OCI-LY3 (cell line): ENCODE measurements at regions not wholly inside any gene's neighbourhood (a gene's known extent, or its start where the extent isn't known, plus 50 kb on each side); places are given as distances from the start of the nearest gene placed in this dataset.

Experiments
- H2AFZ ChIP-seq: fragments of 200-600, 300-600 bp; shearing (Covaris generic); 2 replicates; pipeline ENCODE4 v1.6.0; 2014; ENCODE audit warnings: antibody characterized with exemption, low read depth, low read length
- H3K27ac ChIP-seq: fragments of 200-600, 300-600 bp; sonication (generic); 2 replicates; pipeline ENCODE4 v1.5.1; 2014; ENCODE audit warnings: mild to moderate bottlenecking, low read length, moderate library complexity, mixed read lengths
- H3K27me3 ChIP-seq: fragments of 200-600, 300-600 bp; sonication (generic); 2 replicates; pipeline ENCODE4 v1.6.1; 2014; ENCODE audit warnings: low read depth, low read length, mixed read lengths
- H3K36me3 ChIP-seq: fragments of 200-600, 300-600 bp; sonication (generic); replicated peaks from 2 replicates; pipeline ENCODE3; 2014; ENCODE audit warnings: low read depth, low read length, mixed read lengths
- H3K4me1 ChIP-seq: fragments of 300-600, 200-600 bp; sonication (generic); 2 replicates; pipeline ENCODE4 v1.6.1; 2014; ENCODE audit warnings: low read length, mixed read lengths
- H3K4me2 ChIP-seq: fragments of 200-600, 300-600 bp; sonication (generic); 2 replicates; pipeline ENCODE4 v1.6.1; 2014; ENCODE audit warnings: low read length, mixed read lengths
- H3K4me3 ChIP-seq: fragments of 300-600, 200-600 bp; sonication (generic); 2 replicates; pipeline ENCODE4 v1.5.1; 2014; ENCODE audit warnings: antibody characterized with exemption, mild to moderate bottlenecking, low read length, moderate library complexity
- H3K79me2 ChIP-seq: fragments of 300-600, 200-600 bp; shearing (Covaris generic); 2 replicates; pipeline ENCODE4 v1.6.1; 2014; ENCODE audit warnings: mild to moderate bottlenecking, low read length, mixed read lengths
- H3K9ac ChIP-seq: fragments of 300-600, 200-600 bp; shearing (Covaris generic); 2 replicates; pipeline ENCODE4 v1.6.0; 2014; ENCODE audit warnings: mild to moderate bottlenecking, low read length, moderate library complexity
- H3K9me3 ChIP-seq: fragments of 200-600, 300-600 bp; shearing (Covaris generic); 2 replicates; pipeline ENCODE4 v1.6.1; 2014; ENCODE audit warnings: low read length, mixed read lengths; ENCODE audit not compliant: insufficient read depth
- H4K20me1 ChIP-seq: fragments of 200-600, 300-600 bp; sonication (generic); 2 replicates; pipeline ENCODE4 v1.6.1; 2016; ENCODE audit warnings: low read length, mixed read lengths; ENCODE audit not compliant: insufficient read depth
- EZH2phosphoT487 ChIP-seq: fragments of 200-600 bp; shearing (Covaris generic); IDR thresholded peaks from 2 replicates; pipeline ENCODE4 v1.6.1; 2018; ENCODE audit warnings: antibody characterized with exemption, mixed run types, low read depth
- TF ChIP-seq, protein P1 (sequence below): fragments of 200-600, 300-600 bp; sonication (generic); IDR thresholded peaks from 2 replicates; pipeline ENCODE4 v1.5.1; 2014; ENCODE audit warnings: antibody characterized with exemption, low read length, low read depth

DNA sequence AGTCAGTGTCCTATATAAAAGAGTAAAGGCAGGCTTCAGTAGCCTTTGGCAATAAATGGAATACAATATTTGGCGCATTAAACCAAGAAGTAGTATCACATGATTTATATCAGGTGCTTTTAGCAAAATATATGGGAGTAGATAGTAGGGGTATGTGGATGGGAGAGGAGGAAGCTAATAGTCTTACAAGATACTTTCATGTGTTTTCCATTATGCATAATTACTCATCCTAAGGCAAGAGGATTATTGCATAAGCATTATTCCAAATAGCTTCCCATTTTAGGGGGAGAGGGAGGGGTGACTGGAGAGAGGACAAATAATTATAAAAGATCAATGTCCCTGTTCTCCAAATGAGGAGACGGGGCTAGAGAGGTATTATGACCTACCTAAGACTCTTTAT lies 104.3 kb downstream of the DUSP6 start:
- H3K4me1 ChIP-seq = peaks cover 4% of the 10 kb centered on the region; the same call in 1 of the 2 replicates
- H3K9ac ChIP-seq = no peak overlapping the region
- no peak overlapping the region for H3K4me2 ChIP-seq
- no peaks in the 10 kb centered on the region for H3K9me3 ChIP-seq
- no peaks in the 10 kb centered on the region for H3K79me2 ChIP-seq
- H3K36me3 ChIP-seq = no peaks in the 10 kb centered on the region
- H2AFZ ChIP-seq = no peak overlapping the region
- no peak overlapping the region for H3K27ac ChIP-seq
- no peaks in the 10 kb centered on the region for H3K27me3 ChIP-seq
- no peaks in the 10 kb centered on the region for H4K20me1 ChIP-seq
- no peak for TF ChIP-seq EZH2phosphoT487
- TF ChIP-seq, protein P1, sequence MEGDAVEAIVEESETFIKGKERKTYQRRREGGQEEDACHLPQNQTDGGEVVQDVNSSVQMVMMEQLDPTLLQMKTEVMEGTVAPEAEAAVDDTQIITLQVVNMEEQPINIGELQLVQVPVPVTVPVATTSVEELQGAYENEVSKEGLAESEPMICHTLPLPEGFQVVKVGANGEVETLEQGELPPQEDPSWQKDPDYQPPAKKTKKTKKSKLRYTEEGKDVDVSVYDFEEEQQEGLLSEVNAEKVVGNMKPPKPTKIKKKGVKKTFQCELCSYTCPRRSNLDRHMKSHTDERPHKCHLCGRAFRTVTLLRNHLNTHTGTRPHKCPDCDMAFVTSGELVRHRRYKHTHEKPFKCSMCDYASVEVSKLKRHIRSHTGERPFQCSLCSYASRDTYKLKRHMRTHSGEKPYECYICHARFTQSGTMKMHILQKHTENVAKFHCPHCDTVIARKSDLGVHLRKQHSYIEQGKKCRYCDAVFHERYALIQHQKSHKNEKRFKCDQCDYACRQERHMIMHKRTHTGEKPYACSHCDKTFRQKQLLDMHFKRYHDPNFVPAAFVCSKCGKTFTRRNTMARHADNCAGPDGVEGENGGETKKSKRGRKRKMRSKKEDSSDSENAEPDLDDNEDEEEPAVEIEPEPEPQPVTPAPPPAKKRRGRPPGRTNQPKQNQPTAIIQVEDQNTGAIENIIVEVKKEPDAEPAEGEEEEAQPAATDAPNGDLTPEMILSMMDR = no peak
- H3K4me3 ChIP-seq = no peak overlapping the region

DNA sequence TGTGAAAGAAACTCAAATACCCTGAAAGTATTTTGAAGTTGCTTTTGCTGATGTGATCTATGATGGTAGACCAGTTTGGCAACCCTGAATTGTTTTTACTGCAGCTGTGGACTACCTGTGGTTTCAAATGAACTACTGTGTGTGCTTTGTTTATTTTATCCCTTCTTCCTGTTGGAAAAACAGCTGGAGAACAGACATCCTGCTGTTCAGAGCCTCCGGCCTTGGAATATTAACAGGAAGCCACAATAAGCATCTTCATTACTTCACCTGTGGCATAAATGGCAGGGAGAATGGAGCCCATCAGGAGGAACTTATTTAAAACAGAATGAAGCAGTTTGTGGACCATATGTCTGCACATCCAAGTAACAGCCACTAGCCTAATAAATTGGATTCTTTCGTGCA lies 104.8 kb downstream of the DUSP6 start:
- no peaks in the 10 kb centered on the region for H4K20me1 ChIP-seq
- no peak overlapping the region for H3K9ac ChIP-seq
- TF ChIP-seq EZH2phosphoT487 = no peak
- TF ChIP-seq, protein P1 = no peak
- no peak overlapping the region for H3K4me2 ChIP-seq
- no peaks in the 10 kb centered on the region for H3K9me3 ChIP-seq
- no peaks in the 10 kb centered on the region for H3K36me3 ChIP-seq
- H3K79me2 ChIP-seq = no peaks in the 10 kb centered on the region
- H3K4me3 ChIP-seq = no peak overlapping the region
- no peaks in the 10 kb centered on the region for H3K27me3 ChIP-seq
- H3K4me1 ChIP-seq = peaks cover 4% of the 10 kb centered on the region; the same call in 1 of the 2 replicates
- no peak overlapping the region for H2AFZ ChIP-seq
- no peak overlapping the region for H3K27ac ChIP-seq

DNA sequence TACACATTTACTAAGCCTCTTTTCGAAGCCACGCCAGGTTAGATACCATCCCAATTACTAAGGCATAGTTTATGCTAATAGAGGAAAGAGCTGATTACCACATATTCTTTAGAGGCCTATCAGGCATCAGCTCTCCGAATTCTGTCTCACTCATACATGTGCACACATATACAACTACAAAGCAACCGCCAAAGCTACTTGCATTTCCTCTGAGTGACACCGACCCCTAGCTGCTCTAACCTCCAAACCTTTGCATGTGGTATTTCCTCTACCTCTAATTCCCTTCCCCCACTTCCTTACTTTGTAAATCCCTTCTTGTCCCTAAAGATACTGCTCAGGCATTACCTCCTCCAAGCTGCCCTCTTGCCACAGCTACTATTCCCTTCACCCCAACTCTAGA lies 107.2 kb downstream of the DUSP6 start:
- no peaks in the 10 kb centered on the region for H4K20me1 ChIP-seq
- TF ChIP-seq, protein P1 = no peak
- TF ChIP-seq EZH2phosphoT487 = no peak
- no peaks in the 10 kb centered on the region for H3K36me3 ChIP-seq
- H3K4me3 ChIP-seq = no peak overlapping the region
- H3K4me1 ChIP-seq = peaks cover 4% of the 10 kb centered on the region; the same call in 1 of the 2 replicates
- H3K27me3 ChIP-seq = no peaks in the 10 kb centered on the region
- no peak overlapping the region for H2AFZ ChIP-seq
- H3K9me3 ChIP-seq = no peaks in the 10 kb centered on the region
- H3K4me2 ChIP-seq = no peak overlapping the region
- H3K9ac ChIP-seq = no peak overlapping the region
- H3K79me2 ChIP-seq = no peaks in the 10 kb centered on the region
- H3K27ac ChIP-seq = no peak overlapping the region

DNA sequence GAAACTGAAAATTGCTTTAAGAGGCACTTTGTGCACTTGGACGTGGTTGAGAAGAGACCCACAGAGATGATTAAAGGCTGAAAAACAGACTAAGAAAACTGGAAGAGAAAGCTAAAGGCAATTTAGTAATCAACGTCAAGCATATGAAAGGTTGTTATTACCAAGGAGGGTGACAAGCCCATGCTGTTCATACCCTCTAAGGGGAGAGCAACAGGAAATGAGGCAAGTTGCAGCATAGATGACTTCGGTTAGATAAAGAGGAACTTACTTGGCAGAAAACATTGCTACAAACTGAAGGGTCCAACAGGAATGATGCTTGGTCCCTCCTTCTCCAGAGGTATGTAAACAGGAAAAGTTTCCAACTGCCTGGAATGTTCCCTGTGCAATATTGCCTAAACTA lies 107.8 kb downstream of the DUSP6 start:
- Histone ChIP-seq H3K4me2 (peak overlapping the region; percentile 12; the same call in 1 of the 2 replicates), H3K4me3 (no peak overlapping the region), H4K20me1 (no peaks in the 10 kb centered on the region), H3K36me3 (no peaks in the 10 kb centered on the region), H3K79me2 (no peaks in the 10 kb centered on the region), H3K4me1 (peaks cover 4% of the 10 kb centered on the region; the same call in 1 of the 2 replicates), H3K9ac (no peak overlapping the region), H3K27me3 (no peaks in the 10 kb centered on the region), H2AFZ (no peak overlapping the region), H3K27ac (no peak overlapping the region), H3K9me3 (no peaks in the 10 kb centered on the region)
- TF ChIP-seq, protein P1 = no peak
- TF ChIP-seq EZH2phosphoT487 = no peak
